Fibroblast of upper back skin (primary cell): ENCODE measurements at regions not wholly inside any gene's neighbourhood (a gene's known extent, or its start where the extent isn't known, plus 50 kb on each side); places are given as distances from the start of the nearest gene placed in this dataset.

Experiments used
- DNase-seq: peaks from one replicate; pipeline ENCODE4 v3.0.0-alpha.2; 2013

DNA sequence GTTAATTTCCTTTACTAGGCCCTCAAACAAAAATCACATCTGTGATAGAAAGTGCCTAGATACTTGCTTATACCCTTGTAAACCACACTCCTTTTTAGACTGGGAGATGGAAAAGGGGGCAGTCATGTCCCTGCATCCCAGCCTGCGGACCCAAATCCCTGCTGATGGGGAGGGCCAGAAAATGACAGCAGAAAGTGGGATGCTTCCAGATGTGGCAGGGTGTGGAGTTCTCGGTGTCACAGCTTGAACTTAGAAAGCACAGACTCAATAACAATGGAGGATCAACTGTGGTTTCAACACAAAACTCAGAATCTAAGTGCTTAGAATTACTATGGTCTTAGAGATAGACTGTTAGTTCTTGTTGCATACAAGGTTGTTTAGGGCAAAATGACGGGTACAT is 95.6 kb upstream of the F3 start:
- no peak for DNase-seq

DNA sequence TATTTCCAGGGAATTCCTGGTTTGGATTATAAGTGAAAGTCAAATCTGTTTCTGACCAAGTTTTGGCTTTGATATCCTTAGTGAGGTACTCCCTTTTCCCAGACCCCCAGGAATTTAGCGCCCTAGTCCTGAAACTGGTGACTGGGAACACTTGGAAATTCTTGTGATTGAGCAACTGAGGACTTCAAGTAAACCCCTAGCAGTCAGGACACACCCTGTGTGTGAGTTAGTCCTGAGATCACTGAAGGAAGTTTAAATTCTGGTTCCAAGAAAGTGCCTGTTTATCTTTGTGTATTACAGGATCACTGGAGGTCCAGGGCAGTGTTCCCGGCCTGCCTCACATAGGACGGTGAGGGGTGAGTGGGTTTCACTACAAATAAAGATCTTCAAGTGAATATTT is 95.1 kb upstream of the F3 start:
- peak; percentile 58 for DNase-seq

DNA sequence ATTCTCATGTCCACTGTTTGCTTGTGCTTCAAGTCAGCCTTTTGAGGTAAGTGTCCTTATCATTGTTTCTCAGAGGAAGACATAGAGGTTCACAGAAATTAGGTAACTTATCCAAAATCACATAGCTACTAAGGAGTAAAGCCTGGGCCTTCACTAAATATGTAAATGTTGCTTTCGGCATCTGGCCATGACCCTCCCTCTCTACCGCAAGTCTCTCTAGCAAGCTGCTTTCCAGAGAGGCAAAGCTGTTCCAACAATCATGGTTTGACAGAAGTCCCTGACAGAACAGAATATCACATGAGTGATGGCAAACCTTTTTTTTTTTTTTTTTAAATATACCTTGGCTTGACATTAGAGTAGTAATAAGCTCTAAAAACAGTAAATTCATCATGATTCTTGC is 94.5 kb upstream of the F3 start:
- no peak for DNase-seq

DNA sequence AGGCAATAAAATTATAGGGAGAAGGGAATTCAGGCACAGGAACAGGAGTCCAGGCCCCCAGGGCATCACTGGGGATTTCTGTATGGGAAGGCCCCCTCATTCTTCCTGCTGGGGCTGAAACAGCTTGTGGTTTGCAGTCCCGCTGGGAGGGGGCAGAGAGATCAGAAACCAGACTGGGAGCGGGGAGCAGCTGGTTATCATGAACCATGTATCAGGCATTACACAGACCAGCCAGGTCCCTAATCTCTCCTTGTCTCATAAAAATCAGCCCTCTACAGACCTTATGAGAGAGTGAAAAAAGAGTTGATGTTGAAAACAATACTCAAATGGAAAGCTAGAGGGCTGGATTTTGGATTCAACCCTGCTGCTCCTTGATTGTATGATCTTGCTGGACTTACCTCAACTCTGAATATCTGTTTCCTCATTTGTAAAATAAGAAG is 93.4 kb upstream of the F3 start:
- DNase-seq, result no peak

DNA sequence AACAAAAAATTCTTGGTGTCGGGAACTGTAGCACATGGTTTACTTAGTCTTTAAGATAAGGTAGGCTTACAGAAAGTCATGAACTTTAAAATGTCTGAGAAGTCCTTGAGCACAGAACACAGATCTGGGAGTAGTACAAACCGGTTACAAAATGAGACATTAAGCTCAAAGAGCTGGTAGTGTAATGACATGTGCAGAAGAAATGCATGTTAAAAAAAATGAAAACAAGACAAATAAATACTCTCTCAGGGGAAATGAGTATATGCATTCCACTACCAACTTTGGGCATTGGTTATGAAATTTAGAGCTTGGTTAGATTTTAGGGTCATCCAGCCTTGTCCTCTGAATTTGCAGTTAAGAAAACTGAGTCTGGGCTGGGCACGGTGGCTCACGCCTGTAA is 91.5 kb upstream of the F3 start:
- peak; percentile 44 for DNase-seq

DNA sequence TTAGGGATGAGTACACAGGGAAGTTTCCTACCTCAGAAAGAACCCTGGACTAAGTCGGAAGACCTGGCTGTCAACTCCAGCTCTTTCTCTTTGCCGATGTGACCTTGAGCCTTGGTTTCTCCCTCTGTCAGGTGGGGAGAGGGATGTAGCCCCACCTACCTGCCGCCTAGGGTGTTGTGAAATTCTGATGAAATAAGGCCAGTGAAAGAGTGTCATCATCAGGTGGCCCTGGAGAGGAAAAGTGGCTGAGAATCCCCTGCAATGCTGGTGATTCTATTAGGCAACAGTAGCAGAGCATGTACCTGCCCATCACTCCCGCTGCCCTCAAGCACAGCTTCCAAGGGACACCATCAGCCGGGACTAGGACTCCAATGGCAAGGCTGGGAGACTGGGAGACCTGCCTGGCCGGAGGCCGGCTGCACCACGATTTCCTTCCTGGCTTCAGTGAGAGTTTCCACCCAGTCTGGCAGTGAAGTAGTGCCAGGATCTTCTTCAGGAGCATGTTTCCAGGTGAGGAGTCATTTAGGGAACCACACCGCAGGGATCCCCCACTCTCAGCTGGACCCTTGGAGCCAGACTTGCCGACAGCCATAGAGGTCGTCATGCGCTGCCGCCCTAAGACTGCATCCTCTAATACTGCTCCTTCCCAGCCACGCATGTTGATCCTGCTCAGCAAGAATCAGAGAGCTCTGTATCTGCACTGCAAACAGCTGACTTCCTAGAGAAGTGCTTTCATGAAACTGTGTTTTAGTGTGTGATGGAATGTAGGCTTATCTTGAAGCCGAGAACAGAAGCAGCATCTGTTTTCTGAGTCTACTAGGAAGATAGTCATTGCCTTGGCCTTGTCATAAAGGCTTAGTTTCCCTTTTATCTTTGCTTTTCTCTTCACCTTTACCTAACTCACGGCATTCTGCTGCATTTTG is 88.0 kb upstream of the F3 start:
- DNase-seq, result no peak

DNA sequence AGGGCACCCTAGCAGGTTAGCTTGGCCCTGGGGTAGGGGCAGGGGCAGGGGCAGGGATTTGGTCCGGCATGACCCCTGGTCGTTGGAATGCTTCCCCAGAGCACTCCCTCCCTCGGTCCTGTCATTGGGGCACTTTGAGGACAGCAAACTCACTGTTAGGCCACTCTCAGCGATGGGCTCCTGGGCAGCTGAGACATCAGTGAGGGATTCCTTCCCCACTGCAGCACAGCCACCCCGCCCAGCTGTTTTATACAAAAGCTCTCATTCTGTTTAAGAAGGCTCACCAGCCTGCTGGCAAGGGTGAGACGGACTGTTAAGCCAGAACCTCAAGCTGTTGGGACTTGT is 86.9 kb upstream of the F3 start:
- DNase-seq, result no peak

DNA sequence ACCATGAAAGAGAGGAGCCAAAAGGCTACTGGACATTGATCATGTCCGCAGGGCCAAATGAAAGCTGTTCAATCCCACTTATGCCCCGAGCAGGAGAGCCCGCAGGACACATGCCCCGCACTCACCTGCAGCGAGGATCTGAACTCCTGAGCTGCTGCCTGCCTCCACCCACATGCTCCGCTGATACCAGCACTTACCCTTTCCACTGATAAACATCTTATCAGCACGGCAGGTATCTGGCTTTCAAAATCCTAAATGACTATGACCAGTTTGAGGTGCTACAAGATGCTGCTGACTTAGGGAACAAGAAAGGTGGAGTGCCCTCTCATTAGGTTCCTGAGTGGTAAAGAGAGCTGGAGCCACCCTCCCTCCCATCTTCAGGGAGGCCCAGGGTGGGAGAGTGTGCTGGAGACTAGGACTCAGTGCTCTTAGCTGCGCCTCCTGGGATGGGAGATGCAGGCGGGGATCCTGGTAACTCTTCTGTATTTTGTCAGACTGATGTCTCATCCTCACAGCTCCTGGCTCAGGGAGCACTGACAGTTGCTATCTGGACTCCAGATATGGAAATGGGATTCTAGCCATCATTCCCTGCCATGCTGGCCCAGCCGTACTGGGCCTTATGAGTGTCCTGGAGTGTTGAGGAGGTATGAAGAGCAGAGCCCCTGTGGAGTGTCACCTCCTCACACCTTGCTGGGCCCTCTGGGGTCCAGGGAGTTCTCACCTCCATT is 86.4 kb upstream of the F3 start:
- no peak for DNase-seq

DNA sequence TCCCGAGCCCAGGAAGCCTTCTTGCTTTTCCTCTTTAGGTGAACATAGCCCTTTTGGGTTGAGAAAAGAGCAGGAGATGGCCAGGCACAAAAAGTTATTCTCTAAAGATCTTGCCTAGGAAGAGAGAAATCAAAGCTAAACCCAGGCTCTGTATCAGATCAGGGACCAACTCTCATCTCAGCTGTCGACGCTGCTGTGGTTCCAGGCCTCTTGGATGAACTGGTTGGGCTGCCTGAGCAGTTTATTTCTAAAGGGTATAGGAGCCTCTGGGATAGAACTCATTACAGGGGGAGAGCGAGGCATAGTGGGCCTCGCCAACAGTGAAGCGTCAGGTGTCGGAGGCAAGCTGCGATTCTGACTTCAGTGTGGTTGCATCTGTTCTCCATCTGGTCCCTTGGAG is 82.6 kb upstream of the F3 start:
- no peak for DNase-seq

DNA sequence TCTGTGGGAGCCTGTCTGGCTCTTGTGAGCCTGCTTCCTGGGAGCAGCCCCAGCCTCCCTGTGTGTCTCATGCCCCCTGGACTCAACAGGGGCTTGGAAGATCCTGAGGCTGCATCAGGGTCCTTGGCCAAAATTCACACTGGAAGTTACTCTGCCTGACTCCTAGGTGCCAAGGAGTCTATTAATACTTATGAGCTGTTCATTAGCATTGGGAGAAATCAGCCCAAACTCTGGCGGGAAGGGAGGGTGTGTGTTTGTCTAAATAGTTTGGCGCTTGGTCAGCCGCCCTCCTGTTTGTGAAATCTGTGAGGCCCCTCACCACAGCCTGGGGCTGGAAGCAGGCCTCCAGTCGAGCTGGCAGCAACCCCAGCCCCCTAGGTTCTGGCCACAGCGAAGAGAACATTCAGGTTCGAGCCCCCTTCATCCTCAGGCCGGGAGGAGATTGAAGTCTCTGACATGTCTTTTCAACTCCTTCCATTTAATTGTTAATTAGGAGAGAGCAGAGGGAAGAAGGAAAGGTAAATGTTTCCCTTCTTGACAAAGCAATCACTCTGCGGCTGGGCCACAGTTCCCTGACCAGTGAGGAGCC is 82.1 kb upstream of the F3 start:
- peak; percentile 57 for DNase-seq

DNA sequence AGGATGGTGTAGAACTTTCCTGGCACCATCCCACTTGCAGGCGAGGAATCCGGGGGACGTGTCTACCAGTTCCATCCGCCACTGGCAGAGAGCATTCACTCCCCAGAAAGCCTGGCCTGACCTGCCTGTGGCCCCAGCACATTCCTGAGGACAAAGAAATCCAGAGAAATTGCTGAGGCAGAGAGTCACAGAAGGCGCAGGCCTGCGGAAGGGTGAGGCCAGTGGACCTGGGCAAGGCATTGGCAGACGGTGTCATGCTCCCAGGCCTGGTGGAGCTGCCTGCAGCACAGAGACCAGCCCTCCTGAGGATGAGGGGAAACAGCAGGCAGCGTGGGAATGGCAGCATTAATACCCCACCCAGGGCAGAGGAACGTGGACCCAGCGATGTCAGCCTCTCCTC is 81.2 kb upstream of the F3 start:
- peak; percentile 72 for DNase-seq

DNA sequence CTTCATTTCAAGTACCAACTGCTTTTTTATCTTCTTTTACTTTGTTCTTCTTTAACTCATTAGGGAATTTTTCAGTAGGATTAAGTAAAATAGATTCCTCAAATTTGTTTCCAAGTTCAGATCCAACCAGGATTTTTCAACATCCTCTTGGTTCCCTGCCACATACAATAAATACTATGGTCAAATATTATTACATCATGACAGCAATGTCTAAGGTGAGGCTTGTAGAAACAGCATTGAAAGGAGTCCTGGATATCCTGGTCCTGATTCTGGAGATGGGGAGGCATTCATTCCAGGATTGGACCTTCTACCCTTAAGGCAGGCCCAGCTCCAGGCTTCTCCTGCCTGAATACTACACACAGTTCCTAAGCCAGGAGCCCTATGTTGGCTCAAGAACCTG is 80.2 kb upstream of the F3 start:
- peak; percentile 45 for DNase-seq

DNA sequence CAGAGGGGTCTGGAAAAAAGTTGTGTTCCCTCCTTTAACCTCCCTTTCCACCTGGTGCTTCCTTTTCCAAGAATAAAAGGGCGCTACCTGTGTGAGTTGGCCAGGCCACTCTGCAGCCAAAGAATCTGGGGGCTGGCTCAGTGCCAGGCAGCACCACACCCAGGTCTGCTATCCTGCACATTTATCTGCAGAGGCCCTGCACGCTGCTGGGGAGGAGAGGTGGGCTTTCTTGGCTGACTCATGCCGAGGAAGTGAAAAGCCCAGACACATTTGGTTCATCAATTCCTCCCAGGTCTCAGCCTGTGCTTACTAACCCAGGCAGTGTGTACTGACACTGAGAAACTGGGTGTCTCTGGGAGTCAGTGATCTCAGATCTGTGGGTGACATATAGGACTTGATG is 79.8 kb upstream of the F3 start:
- DNase-seq, result peak; percentile 62

DNA sequence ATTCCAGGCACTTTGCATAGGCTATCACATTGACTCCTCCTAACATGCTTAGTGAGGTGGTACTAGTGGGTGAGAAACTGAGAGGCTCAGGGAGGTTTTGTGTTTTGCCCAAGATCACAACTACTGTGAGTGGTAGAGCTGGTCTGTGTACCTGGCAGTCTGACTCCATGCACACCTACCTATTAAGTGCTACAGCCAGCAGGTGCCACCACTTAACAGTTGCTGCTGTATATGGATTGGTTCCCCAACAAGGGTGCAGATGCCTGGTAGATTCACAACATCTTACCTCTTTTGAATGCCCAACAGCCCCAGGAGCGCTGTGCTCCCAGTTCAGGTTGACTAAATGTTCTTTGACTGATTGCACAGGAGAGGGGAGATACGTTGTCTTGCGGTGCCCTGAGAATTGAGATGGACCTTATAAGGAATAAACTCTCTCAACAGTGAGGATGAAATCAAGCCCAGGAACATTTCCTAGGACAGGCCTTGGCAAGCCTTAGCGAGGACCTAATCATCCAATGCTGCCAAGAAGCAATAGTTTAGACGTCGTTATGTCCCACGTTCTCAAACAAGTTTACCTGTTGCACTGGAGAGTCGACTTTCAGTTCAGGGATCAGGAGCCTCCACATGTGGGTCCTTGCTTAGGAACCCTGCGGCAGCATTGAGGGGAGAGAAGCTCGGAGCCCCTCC is 78.9 kb upstream of the F3 start:
- DNase-seq, result no peak

DNA sequence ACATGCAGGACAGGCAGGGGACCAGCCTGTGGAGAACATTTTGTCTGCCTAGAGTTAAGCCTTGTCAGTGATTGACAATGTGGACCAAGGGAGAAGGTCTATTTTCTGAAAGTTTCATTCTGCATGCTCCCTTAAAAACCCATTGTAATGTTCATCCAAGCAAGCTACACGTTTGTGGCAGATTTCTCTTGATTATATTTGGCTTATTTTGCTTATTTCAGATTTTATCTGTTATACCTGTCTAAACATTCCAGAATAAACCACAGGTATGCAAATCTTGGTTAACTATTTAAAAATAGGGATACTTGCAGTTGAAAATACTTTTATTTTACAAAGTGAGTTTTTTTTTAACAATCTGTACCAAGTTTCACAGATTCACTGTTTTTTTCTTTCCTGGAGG is 78.2 kb upstream of the F3 start:
- DNase-seq, result no peak

DNA sequence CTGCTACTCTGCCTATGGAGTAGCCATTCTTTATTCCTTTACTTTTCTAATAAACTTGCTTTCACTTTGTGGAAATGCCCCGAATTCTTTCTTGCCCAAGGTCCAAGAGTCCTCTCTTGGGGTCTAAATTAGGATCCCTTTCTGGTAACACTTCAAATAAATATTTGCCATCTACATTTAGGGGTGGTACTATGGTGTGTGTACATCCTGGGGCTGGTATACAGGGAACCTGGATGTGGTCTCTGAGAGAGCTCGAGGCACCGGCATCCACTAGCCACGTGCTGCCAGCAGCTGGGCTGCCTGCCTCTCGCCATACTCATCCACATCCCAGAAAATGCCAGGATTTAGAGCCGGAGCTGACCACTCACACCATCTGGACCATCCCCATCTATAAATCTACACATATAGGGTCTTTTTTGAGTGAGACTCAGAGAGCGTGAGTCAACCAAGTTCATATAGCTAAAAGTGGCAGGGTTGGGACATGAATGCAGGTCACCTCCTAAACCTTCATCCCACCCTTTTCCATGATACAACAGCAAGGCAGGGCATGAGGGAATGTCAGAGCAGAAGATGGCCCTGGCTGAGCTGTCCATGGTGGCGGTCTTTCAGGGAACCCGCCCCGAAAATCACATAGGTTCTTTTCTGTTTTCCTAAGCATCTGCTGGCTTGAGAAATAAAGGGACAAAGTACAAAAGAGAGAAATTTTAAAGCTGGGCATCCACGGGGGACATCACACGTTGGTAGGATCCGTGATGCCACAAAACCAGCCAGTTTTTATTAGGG is 76.6 kb upstream of the F3 start:
- DNase-seq, result no peak

DNA sequence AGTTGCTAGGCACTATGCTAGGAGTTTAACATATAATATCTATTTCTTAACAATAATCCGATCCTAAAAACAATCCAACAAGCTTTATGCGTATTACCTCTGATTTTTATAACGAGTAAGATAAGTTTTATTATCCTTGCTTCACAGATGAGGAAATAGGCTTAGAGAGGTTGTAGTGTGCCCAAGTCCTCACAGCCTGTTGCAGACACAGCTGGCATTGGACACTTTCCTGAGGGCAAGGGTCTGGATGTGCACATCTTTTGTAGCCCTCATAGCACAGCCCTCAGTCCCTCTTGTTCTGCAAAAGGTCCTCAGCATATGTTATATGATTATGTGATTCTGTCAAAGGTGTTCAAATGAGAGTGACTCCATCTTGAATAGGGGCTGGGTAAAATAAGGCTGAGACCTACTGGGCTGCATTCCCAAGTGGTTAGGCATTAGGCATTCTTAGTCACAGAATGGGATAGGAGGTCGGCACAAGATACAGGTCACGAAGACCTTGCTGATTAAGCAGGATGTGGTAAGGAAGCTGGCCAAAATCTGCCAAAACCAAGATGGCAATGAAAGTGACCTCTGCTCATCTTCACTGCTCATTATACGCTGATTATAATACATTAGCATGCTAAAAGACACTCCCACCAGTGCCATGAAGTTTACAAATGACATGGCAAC is 75.7 kb upstream of the F3 start:
- DNase-seq, result peak; percentile 72

DNA sequence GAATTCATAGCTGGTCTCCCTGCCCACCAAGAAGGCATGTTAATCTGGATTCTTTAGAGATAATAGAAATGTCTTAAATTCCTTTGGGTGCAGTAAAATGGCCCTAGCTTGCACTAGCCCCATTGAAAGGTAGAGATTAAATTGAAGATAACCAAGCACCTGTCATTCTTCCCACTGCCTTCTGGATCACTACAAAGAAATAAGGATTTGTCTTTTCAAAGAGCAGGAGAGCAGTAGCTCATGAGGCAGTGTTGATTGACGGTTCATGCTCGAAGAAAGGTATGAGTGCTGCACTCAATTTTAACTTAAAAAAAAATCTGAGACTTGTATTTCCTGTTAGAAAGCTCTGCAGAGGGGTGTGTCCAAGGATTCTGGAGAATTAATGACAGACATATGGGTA is 74.9 kb upstream of the F3 start:
- no peak for DNase-seq

DNA sequence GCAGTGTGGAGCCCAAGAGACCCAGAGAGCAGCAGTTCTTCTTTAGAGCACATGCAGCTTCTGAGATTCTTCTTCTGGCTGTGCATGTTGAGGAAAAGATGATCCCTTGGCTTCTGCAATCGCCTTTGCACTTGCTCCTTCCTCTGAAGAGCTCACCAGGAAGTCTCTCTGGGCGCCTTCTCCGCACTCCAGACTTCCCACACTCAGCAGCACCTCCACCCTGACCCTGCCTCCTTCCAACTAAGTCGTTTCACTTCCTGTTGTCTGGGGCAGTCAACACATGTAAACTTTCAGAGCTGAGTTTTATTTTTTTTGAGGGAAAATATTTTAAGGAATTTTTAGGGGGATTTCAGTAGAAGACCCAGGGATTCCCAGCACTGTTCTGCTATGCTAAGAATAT is 73.4 kb upstream of the F3 start:
- DNase-seq, result no peak

DNA sequence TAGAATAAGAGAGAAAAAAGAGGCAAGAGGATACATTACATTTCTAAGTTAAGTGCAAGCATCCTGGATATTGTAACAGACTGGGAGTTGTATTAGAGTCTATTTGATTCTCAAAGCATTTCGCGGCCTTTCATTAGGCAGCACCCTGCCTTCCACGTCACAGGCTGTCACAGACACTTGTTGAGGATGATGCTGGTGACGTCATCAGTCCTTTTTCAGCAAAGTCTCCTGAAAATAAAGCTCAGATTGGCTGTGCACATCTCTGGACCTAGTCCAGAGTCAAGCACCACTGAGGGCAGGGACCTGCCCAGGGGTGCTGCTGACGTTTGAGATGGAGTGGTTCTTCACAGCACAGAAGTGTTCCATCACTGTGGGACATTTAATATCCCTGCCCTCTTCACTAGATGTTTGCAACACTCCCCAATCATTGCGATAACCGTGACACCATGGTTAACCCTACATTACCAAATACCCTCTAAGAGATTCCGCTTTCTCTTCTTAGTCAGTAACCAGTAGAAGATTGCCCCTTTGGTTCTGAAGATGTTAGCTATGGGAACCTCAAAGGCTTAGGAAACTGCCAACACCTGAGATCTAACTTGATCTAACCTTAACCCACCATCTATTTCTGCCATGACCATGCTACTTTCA is 72.7 kb upstream of the F3 start:
- no peak for DNase-seq

DNA sequence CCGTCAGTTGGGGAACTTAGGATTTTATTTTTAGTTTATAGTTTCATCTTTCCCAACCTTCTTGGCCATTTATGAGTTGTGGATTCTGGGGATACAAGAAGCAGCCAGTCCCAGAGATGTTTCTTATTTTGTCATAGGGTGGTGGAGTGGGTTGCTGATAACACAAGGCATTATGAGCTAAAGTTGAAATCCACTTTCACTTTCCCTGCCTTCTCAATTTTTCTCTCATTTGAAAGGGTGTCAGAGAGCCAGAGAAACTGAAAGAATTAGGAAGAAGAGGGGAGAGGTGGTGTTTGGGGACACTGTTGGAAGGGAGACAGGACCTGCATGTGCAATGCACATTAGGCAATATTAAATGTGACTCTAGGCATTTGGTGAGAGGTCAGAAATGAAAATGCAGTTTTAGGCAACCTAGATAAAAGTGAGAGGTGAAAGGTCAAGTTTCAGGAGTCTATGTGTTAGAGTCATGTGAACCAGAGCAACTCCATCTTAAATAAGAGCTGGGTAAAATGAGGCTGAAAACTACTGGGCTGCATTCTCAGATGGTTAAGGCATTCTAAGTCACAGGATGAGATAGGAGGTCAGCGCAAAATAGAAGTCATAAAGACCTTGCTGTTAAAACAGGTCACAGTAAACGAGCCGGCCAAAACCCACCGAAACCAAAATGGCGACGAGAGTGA is 71.1 kb upstream of the F3 start:
- DNase-seq, result no peak
